GM19463 (cell line): ENCODE measurements at regions not wholly inside any gene's neighbourhood (a gene's known extent, or its start where the extent isn't known, plus 50 kb on each side); places are given as distances from the start of the nearest gene placed in this dataset.
"Not testable (repeated sequence)": the region's sequence is repeated elsewhere in the genome, so short reads cannot be mapped to it uniquely, and the experiment has no call there.

Source experiments
- ATAC-seq: cut with Tn5 transposase; IDR thresholded peaks from one replicate; pipeline ENCODE4 v1.9.1; 2021; ENCODE audit warnings: mild to moderate bottlenecking, moderate library complexity; ENCODE audit not compliant: unreplicated experiment

- no peak for ATAC-seq
Observed at GRCh38 chr11:49442669-49443068, 234.3 kb upstream of the FOLH1 start.

GRCh38 chr11:49439901-49440300 lies 231.5 kb upstream of the FOLH1 start:
- not testable (repeated sequence) for ATAC-seq

- ATAC-seq = not testable (repeated sequence)
Observed at GRCh38 chr11:49434308-49434707, 225.9 kb upstream of the FOLH1 start.

GRCh38 chr11:49432242-49432848 lies 223.9 kb upstream of the FOLH1 start:
- ATAC-seq = no peak

- no peak for ATAC-seq
Observed at GRCh38 chr11:49424136-49424535, 215.7 kb upstream of the FOLH1 start.

GRCh38 chr11:49418877-49419276 lies 210.5 kb upstream of the FOLH1 start:
- ATAC-seq = peak; percentile 61

GRCh38 chr11:49405743-49406142 lies 197.3 kb upstream of the FOLH1 start:
- no peak for ATAC-seq

GRCh38 chr11:49395789-49396188 lies 187.4 kb upstream of the FOLH1 start:
- not testable (repeated sequence) for ATAC-seq

- ATAC-seq = not testable (repeated sequence)
Observed at GRCh38 chr11:49390362-49390761, 182.0 kb upstream of the FOLH1 start.

- ATAC-seq = not testable (repeated sequence)
Observed at GRCh38 chr11:49389149-49389548, 180.7 kb upstream of the FOLH1 start.

GRCh38 chr11:49384371-49384770 lies 176.0 kb upstream of the FOLH1 start:
- not testable (repeated sequence) for ATAC-seq

- ATAC-seq = no peak
Observed at GRCh38 chr11:49377978-49378377, 169.6 kb upstream of the FOLH1 start.

- ATAC-seq = not testable (repeated sequence)
Observed at GRCh38 chr11:49373866-49374265, 165.5 kb upstream of the FOLH1 start.

GRCh38 chr11:49373385-49373784 lies 165.0 kb upstream of the FOLH1 start:
- ATAC-seq = not testable (repeated sequence)

GRCh38 chr11:49372137-49372536 lies 163.7 kb upstream of the FOLH1 start:
- ATAC-seq = not testable (repeated sequence)

- ATAC-seq = not testable (repeated sequence)
Observed at GRCh38 chr11:49368556-49368955, 160.2 kb upstream of the FOLH1 start.

GRCh38 chr11:49365375-49365774 lies 157.0 kb upstream of the FOLH1 start:
- ATAC-seq = not testable (repeated sequence)

- ATAC-seq = not testable (repeated sequence)
Observed at GRCh38 chr11:49362994-49363393, 154.6 kb upstream of the FOLH1 start.

GRCh38 chr11:49354536-49354935 lies 146.1 kb upstream of the FOLH1 start:
- not testable (repeated sequence) for ATAC-seq

GRCh38 chr11:49352868-49353267 lies 144.5 kb upstream of the FOLH1 start:
- not testable (repeated sequence) for ATAC-seq

- not testable (repeated sequence) for ATAC-seq
Observed at GRCh38 chr11:49346627-49347026, 138.2 kb upstream of the FOLH1 start.

GRCh38 chr11:49328485-49329186 lies 120.2 kb upstream of the FOLH1 start:
- ATAC-seq = not testable (repeated sequence)
